ENCODE measurements at regions not wholly inside any gene's neighbourhood (a gene's known extent, or its start where the extent isn't known, plus 50 kb on each side); places are given as distances from the start of the nearest gene placed in this dataset.

GRCh38 chr14:65329911-65330310 is 82.6 kb upstream of the FUT8 start:
- no peak for DNase-seq

GRCh38 chr14:65330416-65330815 is 82.1 kb upstream of the FUT8 start:
- no peak for DNase-seq

- DNase-seq: no peak
Observed at GRCh38 chr14:65331652-65332051, 80.9 kb upstream of the FUT8 start.

DNA sequence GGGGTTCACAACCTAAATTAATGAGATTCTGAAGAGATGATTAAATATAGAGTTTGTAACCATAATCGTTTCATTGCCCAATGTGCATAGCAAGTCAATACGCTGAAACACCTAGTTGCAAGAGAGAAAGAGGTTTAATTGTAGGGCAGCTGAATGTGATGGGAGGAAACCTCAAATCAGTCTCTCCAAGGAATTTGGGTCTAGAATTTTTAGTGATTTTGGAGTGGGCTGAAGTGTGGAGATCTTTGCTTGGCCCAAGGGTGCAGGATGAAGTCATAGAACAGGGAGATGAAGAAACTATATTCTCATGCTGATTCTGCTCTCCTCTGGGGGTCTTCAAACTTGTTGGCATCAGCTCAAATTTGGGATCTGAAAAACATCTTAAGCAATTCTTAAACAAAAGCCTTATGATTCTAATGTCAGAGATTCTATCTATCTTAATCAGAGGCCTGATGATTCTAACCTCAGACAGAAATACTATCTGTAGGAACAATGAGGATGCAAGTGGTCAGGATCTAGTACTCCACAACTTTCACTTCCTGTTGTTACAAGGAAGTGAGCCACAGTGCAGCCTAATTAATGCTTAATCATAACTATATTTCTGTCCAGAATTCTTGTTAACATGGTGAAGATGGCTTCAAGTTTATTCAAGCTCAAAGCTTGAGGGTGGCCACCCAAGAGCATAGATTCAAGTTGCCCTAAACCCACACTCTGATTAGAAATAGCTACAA is 80.2 kb upstream of the FUT8 start:
- no peak for DNase-seq

GRCh38 chr14:65333943-65334687 is 78.4 kb upstream of the FUT8 start:
- DNase-seq: no peak

- peak; percentile 47 to 79 for DNase-seq
Observed at GRCh38 chr14:65334765-65335410, 77.6 kb upstream of the FUT8 start.

- no peak for DNase-seq
Observed at GRCh38 chr14:65335411-65335947, 77.1 kb upstream of the FUT8 start.

DNA sequence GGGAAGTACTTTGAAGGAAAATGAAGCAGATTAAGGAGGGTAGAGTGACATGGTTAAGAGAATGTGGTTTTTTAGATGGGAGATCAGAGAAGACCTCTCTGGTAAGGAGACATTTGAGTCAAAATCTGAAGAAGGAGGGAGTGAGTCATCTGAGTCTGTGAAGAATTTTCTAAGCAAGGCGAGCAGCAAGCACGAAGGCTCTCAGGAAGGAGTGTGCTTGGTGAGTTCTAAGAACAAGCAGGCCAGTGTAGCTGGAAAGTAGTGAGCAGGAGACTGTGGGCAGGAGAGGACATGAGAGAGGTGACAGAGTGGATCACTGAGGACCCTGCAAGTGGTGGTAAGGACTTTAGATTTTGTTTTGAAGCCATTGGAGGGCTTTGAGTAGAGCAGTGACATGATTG is 76.3 kb upstream of the FUT8 start:
- DNase-seq: no peak

DNA sequence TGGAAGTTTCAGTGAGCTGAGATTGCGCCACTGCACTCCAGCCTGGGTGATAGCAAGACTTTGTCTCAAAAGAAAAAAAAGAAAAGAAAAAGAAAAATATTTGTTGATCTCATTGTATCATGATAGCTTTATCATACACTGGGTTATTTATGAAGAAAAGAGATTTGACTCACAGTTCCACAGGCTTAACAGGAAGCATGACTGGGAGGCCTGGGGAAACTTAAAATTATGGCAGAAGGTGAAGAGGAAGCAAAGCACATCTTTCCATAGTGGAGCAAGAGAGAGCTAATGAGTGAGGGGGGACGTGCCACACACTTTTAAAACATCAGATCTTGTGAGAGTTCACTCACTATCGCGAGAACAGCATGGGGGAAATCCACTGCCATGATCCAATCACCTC is 72.7 kb upstream of the FUT8 start:
- DNase-seq: no peak

- no peak for DNase-seq
Observed at GRCh38 chr14:65344011-65344410, 68.5 kb upstream of the FUT8 start.

- no peak for DNase-seq
Observed at GRCh38 chr14:65345266-65345665, 67.3 kb upstream of the FUT8 start.

GRCh38 chr14:65346474-65346873 is 66.1 kb upstream of the FUT8 start:
- no peak for DNase-seq

DNA sequence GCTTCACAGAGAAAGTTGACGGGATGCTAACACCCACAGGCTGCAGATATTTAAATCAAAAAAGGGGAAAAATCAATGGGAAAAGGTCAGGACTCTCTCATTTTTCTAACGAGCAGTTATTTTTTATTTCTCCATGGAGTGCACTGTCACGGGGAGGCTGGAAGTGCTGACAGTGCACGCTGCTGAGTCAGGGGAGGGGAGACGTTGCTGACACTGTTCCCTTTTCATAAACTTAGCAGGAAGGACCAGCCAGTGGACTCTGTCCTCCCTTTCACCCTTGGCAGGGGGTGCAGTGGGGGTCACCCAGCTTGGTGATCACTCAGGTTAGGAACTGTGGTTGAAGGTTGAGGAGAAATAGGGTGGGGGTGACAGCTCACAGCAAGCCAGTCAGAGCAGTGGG is 65.6 kb upstream of the FUT8 start:
- no peak for DNase-seq

GRCh38 chr14:65348137-65348536 is 64.4 kb upstream of the FUT8 start:
- DNase-seq: no peak

- DNase-seq: no peak
Observed at GRCh38 chr14:65349100-65349499, 63.4 kb upstream of the FUT8 start.

- peak in 1 of 2 experiments; percentile 41 for DNase-seq
Observed at GRCh38 chr14:65351493-65352194, 60.9 kb upstream of the FUT8 start.

DNA sequence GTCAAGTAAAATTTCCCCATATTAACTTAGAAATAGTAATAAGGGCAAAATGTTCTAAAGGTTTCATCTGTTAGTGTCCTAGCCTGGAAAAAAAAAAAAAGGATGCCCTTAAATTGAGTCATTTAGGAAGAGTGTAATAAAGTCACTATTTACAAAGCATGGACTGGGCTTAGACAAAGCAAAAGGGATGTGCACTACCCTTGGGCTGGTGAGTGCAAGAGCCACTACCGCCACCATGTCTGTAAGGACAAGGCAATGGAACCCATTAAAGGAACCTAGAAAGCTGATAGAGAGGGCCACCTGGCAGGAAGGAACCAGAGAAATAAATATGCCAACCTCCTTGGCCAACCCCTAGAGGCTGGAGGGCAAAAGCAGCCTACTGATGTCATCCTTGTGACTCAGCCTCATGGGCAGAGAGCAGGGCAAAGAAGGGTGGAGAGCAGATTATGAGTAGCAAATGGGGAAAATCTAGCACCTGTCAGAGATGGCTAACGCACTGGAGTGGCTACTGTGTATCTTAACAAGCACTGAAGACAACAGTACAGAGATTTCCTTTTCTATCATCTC is 59.5 kb upstream of the FUT8 start:
- no peak for DNase-seq

GRCh38 chr14:65354131-65354530 is 58.4 kb upstream of the FUT8 start:
- no peak for DNase-seq

- DNase-seq: no peak
Observed at GRCh38 chr14:65354715-65355114, 57.8 kb upstream of the FUT8 start.

DNA sequence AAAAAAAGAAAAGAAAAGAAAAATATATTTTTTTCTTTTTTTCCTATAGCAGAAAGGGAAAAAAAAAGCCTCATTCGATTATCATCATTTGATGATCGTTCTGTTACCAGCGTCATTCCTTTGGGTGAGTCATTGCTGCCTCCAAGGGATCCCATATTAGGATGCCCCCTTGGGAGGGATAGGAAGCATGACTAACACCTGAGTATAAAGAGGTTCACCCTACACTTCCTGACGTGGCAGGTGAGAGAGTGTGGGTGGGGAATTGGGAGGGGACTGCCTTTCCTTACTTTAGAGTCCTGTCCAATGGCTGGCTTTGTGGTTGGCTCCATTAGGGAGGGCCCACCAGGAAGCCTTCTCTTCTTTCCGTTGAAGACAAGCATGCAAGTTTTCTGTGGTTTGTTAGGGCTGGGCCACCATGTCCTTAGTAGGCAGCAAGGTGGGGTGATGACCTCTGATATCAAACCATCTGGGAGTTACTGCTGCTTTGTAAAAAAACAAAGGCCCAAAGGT is 56.1 kb upstream of the FUT8 start:
- DNase-seq: no peak

DNA sequence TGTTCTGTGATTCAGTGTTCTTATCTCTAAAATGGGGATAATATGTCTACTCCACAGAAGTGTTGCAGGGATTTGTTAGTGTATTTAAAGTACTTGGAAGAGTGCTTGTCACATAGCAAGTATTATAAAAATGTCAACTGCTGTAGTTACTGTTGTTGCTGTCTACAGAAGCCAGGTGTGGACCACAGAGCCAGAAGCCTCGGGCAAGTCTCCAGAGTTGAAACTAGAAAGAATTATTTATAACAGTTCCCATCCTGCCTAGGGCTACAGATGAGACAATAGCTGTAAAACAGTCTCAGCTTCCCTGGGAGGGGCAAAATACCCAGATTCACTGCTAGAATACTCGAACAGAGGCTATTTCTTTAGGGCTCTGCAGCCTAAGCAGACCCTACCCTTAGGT is 55.4 kb upstream of the FUT8 start:
- no peak for DNase-seq

DNA sequence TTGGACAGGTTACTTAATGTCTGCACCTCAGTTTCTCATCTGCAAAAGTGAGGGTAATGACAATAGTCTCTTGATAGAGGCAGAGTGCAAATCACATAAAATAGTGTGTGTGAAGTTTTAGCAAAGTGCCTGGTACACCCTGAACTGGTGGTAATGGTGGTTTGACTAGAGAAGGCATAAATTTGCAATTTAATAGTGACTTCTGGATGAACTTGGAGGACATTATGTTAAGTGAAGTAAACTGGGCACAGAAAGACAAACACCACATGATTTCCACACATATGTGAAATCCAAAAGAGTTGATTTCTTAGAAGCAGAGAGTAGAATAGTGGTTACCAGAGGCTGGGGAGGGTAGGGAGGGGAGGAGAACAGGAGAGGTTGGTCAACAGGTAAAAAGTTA is 54.8 kb upstream of the FUT8 start:
- no peak for DNase-seq

GRCh38 chr14:65359503-65359902 is 53.0 kb upstream of the FUT8 start:
- no peak for DNase-seq
